Esophagus (tissue), 2 donors: ENCODE measurements at regions not wholly inside any gene's neighbourhood (a gene's known extent, or its start where the extent isn't known, plus 50 kb on each side); places are given as distances from the start of the nearest gene placed in this dataset.

ENCODE experiments used
- H3K27ac ChIP-seq, 2 donors: one replicate each; pipeline ENCODE4 v1.5.1; 2013; ENCODE audit warnings: low read depth in 2 of 2, mild to moderate bottlenecking in 2 of 2, inconsistent platforms in 1 of 2, low read length in 1 of 2, moderate library complexity in 1 of 2
- H3K27me3 ChIP-seq, 2 donors: one replicate each; pipeline ENCODE4 v1.6.1; 2013; ENCODE audit warnings: low read length in 2 of 2, control low read depth in 1 of 2, mild to moderate bottlenecking in 1 of 2; ENCODE audit not compliant: insufficient read depth in 2 of 2, control insufficient read depth in 1 of 2
- H3K36me3 ChIP-seq, 2 donors: one replicate each; pipeline ENCODE4 v1.6.1; 2013; ENCODE audit warnings: low read length in 1 of 2; ENCODE audit not compliant: control insufficient read depth in 2 of 2, insufficient read depth in 2 of 2
- H3K4me1 ChIP-seq, 2 donors: one replicate each; pipeline ENCODE4 v1.6.1; 2013; ENCODE audit warnings: low read length in 1 of 2; ENCODE audit not compliant: control insufficient read depth in 2 of 2, insufficient read depth in 2 of 2
- H3K4me3 ChIP-seq, 2 donors: one replicate each; pipeline ENCODE4 v1.5.1; 2013; ENCODE audit warnings: low read length in 2 of 2, mild to moderate bottlenecking in 2 of 2, low read depth in 1 of 2, moderate library complexity in 1 of 2
- H3K9me3 ChIP-seq, 2 donors: one replicate each; pipeline ENCODE4 v1.6.1; 2013; ENCODE audit warnings: mild to moderate bottlenecking in 2 of 2, low read depth in 1 of 2, low read length in 1 of 2, moderate library complexity in 1 of 2; ENCODE audit not compliant: control insufficient read depth in 2 of 2, insufficient read depth in 1 of 2
- WGBS, 2 donors: extraction: QIAGEN DNeasy Blood & Tissue Kit; methylation state at CpG; one replicate each; pipeline ENCODE4 v1.1.7; 2013; 5-methylcytosine and 5-hydroxymethylcytosine counted together
- donor health status: healthy with polysubstance abuse.
- donor health status: Bipolar disorder and iron deficiency.

DNA sequence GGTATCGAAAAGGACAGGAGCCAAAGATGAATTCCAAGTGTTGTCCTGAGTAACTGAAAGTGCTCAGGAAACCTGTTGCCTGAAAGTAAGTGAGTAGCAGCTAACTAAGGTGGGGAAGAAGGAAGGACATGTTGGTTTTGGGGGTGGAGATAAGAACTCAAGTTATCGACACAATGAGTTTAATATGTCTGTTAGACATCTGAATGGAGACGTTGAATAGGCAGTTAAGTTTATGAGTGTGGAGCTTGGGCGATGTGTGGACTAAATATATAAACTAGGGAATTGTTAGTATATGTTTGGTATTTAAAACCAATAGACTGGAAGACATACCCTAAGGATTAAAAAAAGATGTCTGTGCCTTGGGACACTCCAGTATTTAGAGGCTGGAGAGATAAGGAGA, 82.7 kb upstream of the ASIC2 start:
- H3K27me3 ChIP-seq, result peaks cover 0 to 2% of the 10 kb centered on the region in 2 donors
- H3K36me3 ChIP-seq, result no peaks in the 10 kb centered on the region
- no peaks in the 10 kb centered on the region for H3K4me1 ChIP-seq
- H3K4me3 ChIP-seq, result no peak overlapping the region
- no peaks in the 10 kb centered on the region for H3K9me3 ChIP-seq
- WGBS, 2 donors, result 54 to 56% methylated on average over 4 of the region's 4 CpGs
- no peak overlapping the region for H3K27ac ChIP-seq

DNA sequence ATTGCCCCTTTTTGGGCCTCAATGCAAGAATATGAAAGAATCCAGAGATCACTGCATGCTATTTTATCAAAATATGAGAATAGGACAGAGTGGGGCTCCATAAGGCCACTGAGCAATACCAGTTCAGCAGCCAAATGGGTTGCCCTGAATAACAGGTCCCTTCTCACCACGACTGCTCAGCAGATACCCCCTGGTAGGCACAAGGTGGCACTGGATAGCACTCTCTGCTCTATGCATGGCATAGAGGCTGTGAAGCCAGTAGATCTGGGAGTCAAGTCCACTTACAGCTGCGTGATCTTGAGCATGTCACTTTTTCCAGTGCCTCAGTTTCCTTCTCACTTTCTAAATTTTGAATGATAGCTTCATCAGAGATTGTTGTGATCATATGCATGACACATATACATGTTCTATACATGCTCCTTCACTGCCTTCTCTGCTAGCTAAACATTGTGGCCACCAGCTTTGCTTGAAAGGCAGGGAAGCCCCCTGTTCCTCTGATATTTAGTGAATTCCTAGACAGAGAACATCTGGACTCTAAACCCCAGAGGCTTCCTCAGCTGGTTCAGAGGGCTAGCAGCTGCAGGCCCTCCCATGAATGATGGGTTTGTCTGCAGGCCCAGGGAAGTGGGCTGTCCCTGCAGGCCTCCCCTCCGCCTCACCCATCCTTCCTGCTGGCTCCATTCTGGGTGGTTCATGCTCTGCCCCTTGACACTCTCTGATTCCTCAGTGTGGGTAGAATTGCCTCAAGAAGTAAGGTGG, 84.9 kb upstream of the ASIC2 start:
- Histone ChIP-seq H3K4me1 (no peaks in the 10 kb centered on the region), H3K9me3 (no peaks in the 10 kb centered on the region), H3K4me3 (no peak overlapping the region), H3K27ac (no peak overlapping the region), H3K36me3 (no peaks in the 10 kb centered on the region), H3K27me3 (peaks cover 0 to 2% of the 10 kb centered on the region in 2 donors)
- 71 to 80% methylated on average over 3 of the region's 3 CpGs for WGBS, 2 donors

DNA sequence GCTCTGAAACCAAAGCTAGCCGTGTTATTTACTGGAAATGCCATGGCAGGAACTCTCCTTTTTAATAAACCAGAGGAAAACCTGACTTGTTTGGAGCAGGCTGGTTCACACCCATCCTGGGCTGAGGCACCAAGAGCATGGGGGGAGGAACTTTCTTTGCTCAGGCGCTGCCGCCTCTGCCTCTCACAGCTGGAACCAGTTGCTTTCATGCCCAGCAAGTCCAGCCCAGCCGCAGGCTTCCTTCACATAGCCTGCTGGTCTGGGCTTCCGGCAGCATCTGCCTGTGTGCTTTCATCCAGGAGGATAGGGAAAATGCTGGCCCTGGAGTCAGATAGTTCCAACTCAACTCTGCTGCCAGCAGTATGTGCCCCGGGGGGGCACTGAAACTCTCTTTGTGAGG, 88.1 kb upstream of the ASIC2 start:
- 22 to 33% methylated on average over 6 of the region's 6 CpGs for WGBS, 2 donors
- H3K4me3 ChIP-seq, result no peak overlapping the region

DNA sequence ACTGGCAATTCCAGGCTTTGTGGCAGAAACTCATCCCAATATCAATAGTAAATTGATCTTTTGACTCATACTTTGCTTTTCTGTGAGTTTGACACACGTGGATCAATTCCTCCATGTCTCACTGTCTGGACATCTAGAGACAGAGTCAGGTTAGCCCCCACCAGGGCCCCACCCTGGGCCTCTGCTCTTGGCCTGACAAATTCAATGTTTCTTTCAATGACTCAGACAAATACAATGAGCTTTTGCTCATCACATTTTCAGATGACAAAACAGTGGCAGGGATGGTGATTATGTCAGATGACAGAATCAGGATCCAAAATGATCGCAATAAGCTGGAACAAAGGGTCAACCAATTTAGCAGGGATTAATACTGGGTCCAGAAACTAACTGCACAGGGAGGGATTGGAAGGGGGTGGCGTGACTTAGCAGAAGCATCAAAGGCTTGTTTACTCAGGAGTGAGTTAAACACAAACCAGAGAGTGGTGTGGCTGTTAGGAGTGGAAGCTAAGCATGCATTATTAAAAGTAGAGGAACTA, 90.5 kb upstream of the ASIC2 start:
- H3K27me3 ChIP-seq, result peaks cover 0 to 3% of the 10 kb centered on the region in 2 donors
- H3K27ac ChIP-seq, result no peak overlapping the region
- WGBS, 2 donors, result 57 to 65% methylated on average over 3 of the region's 3 CpGs
- no peaks in the 10 kb centered on the region for H3K4me1 ChIP-seq
- no peaks in the 10 kb centered on the region for H3K36me3 ChIP-seq
- no peak overlapping the region for H3K4me3 ChIP-seq
- H3K9me3 ChIP-seq, result no peaks in the 10 kb centered on the region

More for the DNA sequence above, 88.1 kb upstream of the ASIC2 start:
- no peak overlapping the region for H3K27ac ChIP-seq
- H3K4me1 ChIP-seq, result no peaks in the 10 kb centered on the region
- H3K27me3 ChIP-seq, result peaks cover 0 to 5% of the 10 kb centered on the region in 2 donors
- no peaks in the 10 kb centered on the region for H3K9me3 ChIP-seq
- no peaks in the 10 kb centered on the region for H3K36me3 ChIP-seq

DNA sequence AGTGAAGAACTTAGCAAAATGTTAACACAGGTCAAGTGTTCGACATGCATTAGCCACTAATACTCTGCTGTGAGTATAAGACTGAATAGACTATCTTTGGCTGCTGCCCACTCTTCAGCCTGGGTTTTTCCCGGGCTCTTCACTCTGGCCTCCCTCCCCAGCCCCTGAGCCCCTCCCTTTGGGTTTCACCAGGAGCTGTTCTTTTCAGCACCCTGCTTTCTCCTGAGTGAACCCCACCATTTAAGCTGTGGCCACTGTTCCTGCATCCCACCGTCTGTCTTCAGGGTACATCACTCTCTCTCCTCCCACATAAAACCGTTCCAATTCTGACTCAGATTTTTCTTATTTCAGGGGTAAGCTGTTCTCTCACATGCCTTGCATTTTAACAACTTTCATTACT, 92.0 kb upstream of the ASIC2 start:
- Histone ChIP-seq H3K4me3 (no peak overlapping the region), H3K36me3 (no peaks in the 10 kb centered on the region), H3K27ac (no peak overlapping the region), H3K9me3 (no peaks in the 10 kb centered on the region), H3K4me1 (no peaks in the 10 kb centered on the region), H3K27me3 (peaks cover 0 to 3% of the 10 kb centered on the region in 2 donors)
- WGBS, 2 donors, result 30 to 36% methylated on average over 4 of the region's 4 CpGs

DNA sequence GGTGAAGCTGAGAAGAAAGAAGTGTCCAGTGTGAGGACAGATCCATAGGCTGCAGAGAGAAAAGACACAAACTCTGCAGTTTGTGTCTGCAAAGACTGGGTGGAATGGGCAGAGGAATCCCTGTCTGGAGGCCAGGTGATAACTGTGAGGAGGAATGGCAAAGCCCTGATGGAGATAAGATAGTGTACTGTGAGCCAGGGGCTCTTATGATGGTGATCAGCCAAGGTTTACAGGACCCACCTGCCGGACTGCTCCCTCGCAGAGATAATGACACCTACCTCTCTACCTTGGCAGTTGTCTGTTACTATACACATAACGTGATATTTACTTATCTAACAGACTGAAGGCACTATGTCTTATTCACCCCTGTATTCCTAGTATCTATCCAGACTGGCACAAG, 92.6 kb upstream of the ASIC2 start:
- H3K4me1 ChIP-seq, result no peaks in the 10 kb centered on the region
- peaks cover 0 to 3% of the 10 kb centered on the region in 2 donors for H3K27me3 ChIP-seq
- no peak overlapping the region for H3K4me3 ChIP-seq
- 43 to 47% methylated on average over 3 of the region's 3 CpGs for WGBS, 2 donors
- no peaks in the 10 kb centered on the region for H3K36me3 ChIP-seq
- H3K9me3 ChIP-seq, result no peaks in the 10 kb centered on the region
- no peak overlapping the region for H3K27ac ChIP-seq

DNA sequence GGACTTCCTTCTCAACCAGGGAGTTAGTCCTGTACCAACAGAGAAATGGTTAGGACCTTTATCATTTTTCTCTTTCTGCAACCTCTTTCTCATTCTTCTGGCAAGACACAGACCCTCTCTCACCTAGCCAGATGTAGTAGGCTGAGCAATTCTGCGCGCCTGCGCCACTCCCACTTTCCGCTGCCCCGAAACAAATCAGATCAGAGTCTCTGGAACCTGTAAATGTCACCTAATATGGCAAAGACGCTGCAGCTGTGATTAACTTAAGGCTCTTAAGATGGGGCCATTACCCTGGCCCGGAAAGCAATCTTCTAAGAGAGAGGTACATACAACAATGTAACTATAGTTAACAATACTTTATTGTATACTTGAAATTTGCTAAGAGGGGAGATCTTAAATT, 94.3 kb upstream of the ASIC2 start:
- Histone ChIP-seq H3K27me3 (peaks cover 0 to 3% of the 10 kb centered on the region in 2 donors), H3K4me3 (no peak overlapping the region), H3K27ac (no peak overlapping the region), H3K9me3 (no peaks in the 10 kb centered on the region), H3K36me3 (no peaks in the 10 kb centered on the region), H3K4me1 (no peaks in the 10 kb centered on the region)
- 85 to 86% methylated on average over 7 of the region's 7 CpGs for WGBS, 2 donors

DNA sequence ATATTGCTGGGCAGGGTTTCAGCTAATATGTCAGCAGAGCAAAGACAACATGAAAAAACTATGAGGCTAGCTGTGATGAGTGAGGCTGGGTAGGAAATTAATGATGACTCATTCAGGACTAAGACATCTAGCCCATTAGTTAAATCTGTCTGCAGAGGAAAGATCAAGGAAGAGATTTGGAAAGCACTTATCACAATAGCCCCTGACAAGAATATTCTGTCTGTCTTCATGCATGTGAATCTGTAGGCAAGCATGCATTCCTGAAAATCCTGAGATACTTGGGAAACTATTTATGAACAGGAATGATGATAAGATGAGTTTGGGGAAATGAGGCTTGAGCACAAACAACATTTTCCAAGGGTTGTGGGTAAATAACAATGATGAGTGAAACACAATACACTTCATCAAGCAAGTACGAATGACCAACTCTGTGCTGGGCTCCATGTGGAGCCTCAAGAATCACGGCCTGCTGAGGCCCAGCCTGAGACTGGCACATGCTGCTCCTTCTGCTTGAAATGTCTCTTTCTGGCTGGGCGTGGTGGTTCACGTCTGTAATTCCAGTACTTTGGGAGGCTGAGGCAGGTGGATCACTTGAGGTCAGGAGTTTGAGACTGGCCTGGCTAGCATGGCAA, 96.5 kb upstream of the ASIC2 start:
- H3K4me3 ChIP-seq, result no peak overlapping the region
- no peaks in the 10 kb centered on the region for H3K9me3 ChIP-seq
- no peaks in the 10 kb centered on the region for H3K36me3 ChIP-seq
- H3K27ac ChIP-seq, result no peak overlapping the region
- no peaks in the 10 kb centered on the region for H3K4me1 ChIP-seq
- H3K27me3 ChIP-seq, result peaks cover 0 to 3% of the 10 kb centered on the region in 2 donors
- 68 to 75% methylated on average over 4 of the region's 4 CpGs for WGBS, 2 donors

DNA sequence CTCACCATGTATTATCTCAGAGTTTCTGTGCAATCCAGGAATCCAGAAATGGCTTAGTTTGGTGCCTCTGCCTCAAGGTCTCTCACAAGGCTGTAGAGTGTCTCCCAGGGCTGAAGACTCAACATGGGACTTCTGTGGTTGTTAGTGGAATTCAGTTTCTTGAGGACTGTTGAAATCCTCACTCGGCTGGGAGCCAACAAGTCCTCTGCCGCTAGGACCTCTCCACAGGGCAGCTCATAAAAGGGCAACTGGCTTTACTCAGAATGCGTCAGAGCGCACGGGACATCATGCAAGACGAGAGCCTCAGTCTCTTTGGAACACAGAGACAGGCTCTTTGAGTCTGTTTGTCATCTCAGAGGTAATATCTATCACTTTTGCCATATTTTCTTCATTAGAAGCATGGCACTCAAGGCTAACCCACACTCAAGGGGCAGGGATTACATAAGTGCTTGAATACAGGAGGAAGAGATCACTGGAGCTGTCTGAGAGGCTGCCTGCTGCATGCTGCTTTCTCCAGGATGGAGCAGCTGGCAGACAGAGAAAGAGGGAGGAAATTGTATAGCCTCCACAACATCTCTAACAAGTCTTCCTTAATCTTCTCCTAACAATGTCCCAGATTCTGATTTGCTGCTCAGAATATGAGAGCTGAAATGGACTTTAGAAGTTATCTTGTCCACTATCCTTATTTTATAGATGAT, 97.5 kb upstream of the ASIC2 start:
- Histone ChIP-seq H3K9me3 (no peaks in the 10 kb centered on the region), H3K4me1 (no peaks in the 10 kb centered on the region), H3K27ac (no peak overlapping the region), H3K4me3 (no peak overlapping the region), H3K36me3 (no peaks in the 10 kb centered on the region), H3K27me3 (peaks cover 0 to 2% of the 10 kb centered on the region in 2 donors)
- WGBS, 2 donors, result 68 to 72% methylated on average over 6 of the region's 6 CpGs
